Ascending aorta (tissue), 2 donors: ENCODE measurements at regions not wholly inside any gene's neighbourhood (a gene's known extent, or its start where the extent isn't known, plus 50 kb on each side); places are given as distances from the start of the nearest gene placed in this dataset.

Experiments used
- DNase-seq, 2 donors: peaks; one replicate each; pipeline ENCODE4 v3.0.0-alpha.2; 2019; ENCODE audit warnings: low spot score in 2 of 2
- H3K27ac ChIP-seq, 2 donors: fragments of 200-600 bp; sonication (generic); one replicate each; pipeline ENCODE4 v1.5.1; 2016 to 2017; ENCODE audit warnings: mild to moderate bottlenecking in 1 of 2
- H3K27me3 ChIP-seq: fragments of 200-600 bp; sonication (generic); one replicate; pipeline ENCODE4 v1.5.1; 2017
- H3K36me3 ChIP-seq, 2 donors: fragments of 200-600 bp; sonication (generic); one replicate each; pipeline ENCODE4 v1.5.1; 2016
- H3K4me1 ChIP-seq, 2 donors: fragments of 200-600 bp; sonication (generic); one replicate each; pipeline ENCODE4 v1.5.1; 2016 to 2017; ENCODE audit warnings: mild to moderate bottlenecking in 1 of 2
- H3K4me3 ChIP-seq, 2 donors: fragments of 200-600 bp; sonication (generic); one replicate each; pipeline ENCODE4 v1.5.1; 2016 to 2017; ENCODE audit warnings: mild to moderate bottlenecking in 1 of 2
- H3K9me3 ChIP-seq, 2 donors: fragments of 200-600 bp; sonication (generic); one replicate each; pipeline ENCODE4 v1.5.1; 2016
- intact Hi-C: fragments of 100-400 bp; cut with DNase I; formaldehyde crosslinking; loops from one replicate; pipeline ENCODE4 v1.15.1; 2023
- TF ChIP-seq, protein P1 (sequence below), 3 experiments: fragments of 200-600 bp in 2 of 3; fragments of 450-650 bp in 1 of 3; sonication (generic) in 2 of 3; IDR thresholded peaks; one replicate each; pipeline ENCODE4 v1.5.1; 2016 to 2019; ENCODE audit warnings: antibody characterized with exemption in 3 of 3, mild to moderate bottlenecking in 1 of 3, moderate library complexity in 1 of 3

DNA sequence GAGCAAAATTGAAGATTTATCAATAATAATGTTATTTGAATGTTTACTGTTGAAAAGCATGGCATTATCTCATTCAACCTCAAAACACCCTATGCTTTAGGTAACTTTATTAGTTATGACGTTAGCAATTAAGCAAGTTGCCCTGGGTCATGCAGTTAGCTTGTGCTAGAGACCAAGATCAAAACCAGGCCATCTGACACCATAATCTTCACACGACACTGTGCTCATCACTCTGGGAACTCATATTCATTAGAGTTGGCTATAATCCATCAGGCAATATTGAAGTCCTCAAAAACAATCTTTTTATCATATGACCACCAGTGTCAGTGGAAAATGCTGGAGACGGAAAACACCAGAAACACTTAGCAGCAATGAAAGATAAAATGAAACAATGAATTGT, 253.5 kb downstream of the PCDH20 start:
- H3K4me3 ChIP-seq: no peak overlapping the region
- H3K4me1 ChIP-seq: peaks cover 0 to 14% of the 10 kb centered on the region in 2 donors
- DNase-seq: no peak
- no peaks in the 10 kb centered on the region for H3K9me3 ChIP-seq
- peak overlapping the region; percentile 68 to 69 for H3K27ac ChIP-seq
- intact Hi-C loops: loop anchor here (10.0 kb wide), 3 partner anchors 253 to 997 kb away; partner anchors contain the start of genes DIAPH3 and PCDH20
- H3K27me3 ChIP-seq: no peaks in the 10 kb centered on the region
- TF ChIP-seq, protein P1, sequence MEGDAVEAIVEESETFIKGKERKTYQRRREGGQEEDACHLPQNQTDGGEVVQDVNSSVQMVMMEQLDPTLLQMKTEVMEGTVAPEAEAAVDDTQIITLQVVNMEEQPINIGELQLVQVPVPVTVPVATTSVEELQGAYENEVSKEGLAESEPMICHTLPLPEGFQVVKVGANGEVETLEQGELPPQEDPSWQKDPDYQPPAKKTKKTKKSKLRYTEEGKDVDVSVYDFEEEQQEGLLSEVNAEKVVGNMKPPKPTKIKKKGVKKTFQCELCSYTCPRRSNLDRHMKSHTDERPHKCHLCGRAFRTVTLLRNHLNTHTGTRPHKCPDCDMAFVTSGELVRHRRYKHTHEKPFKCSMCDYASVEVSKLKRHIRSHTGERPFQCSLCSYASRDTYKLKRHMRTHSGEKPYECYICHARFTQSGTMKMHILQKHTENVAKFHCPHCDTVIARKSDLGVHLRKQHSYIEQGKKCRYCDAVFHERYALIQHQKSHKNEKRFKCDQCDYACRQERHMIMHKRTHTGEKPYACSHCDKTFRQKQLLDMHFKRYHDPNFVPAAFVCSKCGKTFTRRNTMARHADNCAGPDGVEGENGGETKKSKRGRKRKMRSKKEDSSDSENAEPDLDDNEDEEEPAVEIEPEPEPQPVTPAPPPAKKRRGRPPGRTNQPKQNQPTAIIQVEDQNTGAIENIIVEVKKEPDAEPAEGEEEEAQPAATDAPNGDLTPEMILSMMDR (IDR thresholded peaks at IDR 0.05): no peak
- no peaks in the 10 kb centered on the region for H3K36me3 ChIP-seq

DNA sequence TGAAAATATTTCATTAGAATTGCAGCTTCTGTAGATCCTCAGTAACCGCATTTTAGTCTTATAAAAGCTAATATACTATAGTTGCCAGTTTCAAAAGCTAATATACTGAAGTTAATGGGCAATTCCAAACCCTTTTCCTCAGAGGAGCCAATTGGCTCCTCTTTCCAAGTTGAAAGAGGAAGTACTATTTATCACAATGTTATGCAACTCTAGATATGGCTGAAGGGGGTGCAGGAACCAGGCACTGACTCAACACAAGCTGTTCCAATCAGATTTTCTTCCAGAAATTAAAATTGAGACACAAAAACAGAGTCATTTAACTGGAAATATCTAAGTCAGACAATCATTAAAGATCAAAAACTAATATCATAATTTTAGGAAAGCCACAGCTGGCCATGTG, 258.9 kb downstream of the PCDH20 start:
- Histone ChIP-seq H3K27ac (no peak overlapping the region), H3K27me3 (no peaks in the 10 kb centered on the region), H3K36me3 (no peaks in the 10 kb centered on the region), H3K4me1 (peaks cover 0 to 8% of the 10 kb centered on the region in 2 donors), H3K9me3 (no peaks in the 10 kb centered on the region), H3K4me3 (no peak overlapping the region)
- TF ChIP-seq, protein P1 (IDR thresholded peaks at IDR 0.05): no peak
- intact Hi-C loops: no loop called here
- no peak for DNase-seq

DNA sequence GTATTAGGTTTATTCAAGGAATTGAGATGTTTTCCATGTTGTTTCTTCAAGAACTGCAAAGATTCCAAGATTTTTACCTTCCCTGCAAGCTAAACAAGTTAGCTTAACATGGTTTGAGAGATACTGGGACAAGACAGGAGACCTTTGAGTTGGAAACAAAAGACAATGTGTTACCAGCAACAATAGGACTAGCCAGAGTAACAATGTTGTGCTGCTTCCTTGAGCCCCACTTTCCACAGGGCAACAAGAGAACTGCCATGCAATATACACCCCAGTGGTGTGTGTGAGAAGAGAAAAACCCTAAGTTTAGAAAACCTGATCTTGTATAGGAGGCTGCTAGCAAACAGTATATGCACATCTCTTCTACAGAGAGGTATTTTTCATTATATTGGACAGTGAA, 264.6 kb downstream of the PCDH20 start:
- no peak overlapping the region for H3K27ac ChIP-seq
- no peak overlapping the region for H3K4me3 ChIP-seq
- no peaks in the 10 kb centered on the region for H3K27me3 ChIP-seq
- intact Hi-C loops: no loop called here
- H3K9me3 ChIP-seq: no peaks in the 10 kb centered on the region
- TF ChIP-seq, protein P1 (IDR thresholded peaks at IDR 0.05): no peak
- H3K4me1 ChIP-seq: no peaks in the 10 kb centered on the region
- no peaks in the 10 kb centered on the region for H3K36me3 ChIP-seq
- DNase-seq: no peak

DNA sequence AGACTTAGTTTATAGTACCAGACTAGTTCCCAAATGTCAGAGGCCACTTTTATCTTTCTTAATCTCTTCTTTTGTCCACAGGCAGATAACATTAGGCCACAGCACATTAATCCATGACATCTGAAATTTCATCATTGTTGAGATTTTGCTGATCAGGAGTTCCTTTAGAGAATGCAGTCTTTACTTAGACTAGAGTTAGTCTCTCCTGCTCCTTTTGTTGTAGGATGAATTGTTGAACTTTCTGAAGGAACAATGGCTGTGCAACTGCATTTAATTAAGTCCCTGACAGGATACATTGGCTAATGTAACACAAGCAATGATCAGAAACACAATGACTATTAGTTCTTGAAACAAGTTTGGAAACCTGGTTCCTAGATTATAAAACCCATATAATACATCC, 266.3 kb downstream of the PCDH20 start:
- peaks cover 0 to 2% of the 10 kb centered on the region in 2 donors for H3K4me1 ChIP-seq
- intact Hi-C loops: no loop called here
- TF ChIP-seq, protein P1 (IDR thresholded peaks at IDR 0.05): no peak
- no peak for DNase-seq
- H3K9me3 ChIP-seq: no peaks in the 10 kb centered on the region
- H3K4me3 ChIP-seq: no peak overlapping the region
- no peak overlapping the region for H3K27ac ChIP-seq
- no peaks in the 10 kb centered on the region for H3K36me3 ChIP-seq
- no peaks in the 10 kb centered on the region for H3K27me3 ChIP-seq

DNA sequence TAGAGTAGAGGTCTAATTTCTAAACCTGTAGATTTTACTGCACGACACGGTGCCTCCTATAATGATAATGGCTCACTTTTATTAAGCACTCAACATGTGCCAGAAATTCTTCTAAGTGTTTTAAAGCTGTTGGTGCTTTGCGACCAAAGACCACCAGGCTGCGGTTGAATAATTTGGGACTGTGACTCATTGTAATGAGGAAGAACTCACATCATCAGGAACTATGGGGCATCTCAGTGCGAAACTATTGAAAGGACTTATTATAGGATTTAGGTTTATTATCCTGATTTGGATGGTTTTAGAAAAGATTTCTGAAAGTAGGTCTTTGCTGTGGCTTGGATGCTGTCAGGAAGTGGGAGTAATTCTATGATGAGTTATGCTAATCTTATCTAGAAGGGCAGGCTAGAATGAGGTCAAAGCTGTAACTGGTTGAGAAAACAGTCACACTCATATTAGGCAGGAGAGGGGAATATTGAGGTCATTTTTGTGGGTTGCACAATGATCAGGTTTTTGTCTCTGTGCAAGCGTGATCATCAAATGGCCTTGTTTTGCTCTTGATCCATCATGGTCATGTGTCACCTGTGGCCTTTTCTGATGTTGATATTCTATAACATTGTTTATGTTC, 266.8 kb downstream of the PCDH20 start:
- Histone ChIP-seq H3K9me3 (no peaks in the 10 kb centered on the region), H3K36me3 (no peaks in the 10 kb centered on the region), H3K4me3 (no peak overlapping the region), H3K27me3 (no peaks in the 10 kb centered on the region), H3K27ac (no peak overlapping the region), H3K4me1 (peaks cover 0 to 2% of the 10 kb centered on the region in 2 donors)
- DNase-seq: no peak
- TF ChIP-seq, protein P1 (IDR thresholded peaks at IDR 0.05): no peak
- intact Hi-C loops: no loop called here

DNA sequence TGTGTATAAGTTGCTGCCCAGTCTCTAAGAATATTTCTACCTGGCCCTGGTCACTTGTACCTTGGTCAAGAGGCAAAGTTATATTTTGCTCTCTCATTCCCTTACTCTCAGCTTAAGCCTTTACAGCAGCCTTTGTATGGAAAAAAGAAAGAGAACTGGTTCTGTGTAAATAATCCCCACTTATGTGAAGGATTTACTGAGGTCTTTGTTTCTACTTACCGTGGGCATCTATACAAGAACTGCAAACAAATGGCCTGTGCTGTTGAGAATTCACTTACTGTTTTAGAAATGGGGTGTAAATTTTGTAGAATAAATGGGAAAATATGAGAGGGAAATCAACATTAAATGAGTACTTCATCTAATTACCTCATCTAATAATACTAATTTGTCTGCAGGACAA, 267.4 kb downstream of the PCDH20 start:
- Histone ChIP-seq H3K4me1 (peaks cover 0 to 2% of the 10 kb centered on the region in 2 donors), H3K9me3 (no peaks in the 10 kb centered on the region), H3K4me3 (no peak overlapping the region), H3K36me3 (no peaks in the 10 kb centered on the region), H3K27ac (no peak overlapping the region), H3K27me3 (no peaks in the 10 kb centered on the region)
- intact Hi-C loops: no loop called here
- DNase-seq: no peak
- TF ChIP-seq, protein P1 (IDR thresholded peaks at IDR 0.05): no peak
